ENCODE measurements at regions not wholly inside any gene's neighbourhood (a gene's known extent, or its start where the extent isn't known, plus 50 kb on each side); places are given as distances from the start of the nearest gene placed in this dataset.

DNA sequence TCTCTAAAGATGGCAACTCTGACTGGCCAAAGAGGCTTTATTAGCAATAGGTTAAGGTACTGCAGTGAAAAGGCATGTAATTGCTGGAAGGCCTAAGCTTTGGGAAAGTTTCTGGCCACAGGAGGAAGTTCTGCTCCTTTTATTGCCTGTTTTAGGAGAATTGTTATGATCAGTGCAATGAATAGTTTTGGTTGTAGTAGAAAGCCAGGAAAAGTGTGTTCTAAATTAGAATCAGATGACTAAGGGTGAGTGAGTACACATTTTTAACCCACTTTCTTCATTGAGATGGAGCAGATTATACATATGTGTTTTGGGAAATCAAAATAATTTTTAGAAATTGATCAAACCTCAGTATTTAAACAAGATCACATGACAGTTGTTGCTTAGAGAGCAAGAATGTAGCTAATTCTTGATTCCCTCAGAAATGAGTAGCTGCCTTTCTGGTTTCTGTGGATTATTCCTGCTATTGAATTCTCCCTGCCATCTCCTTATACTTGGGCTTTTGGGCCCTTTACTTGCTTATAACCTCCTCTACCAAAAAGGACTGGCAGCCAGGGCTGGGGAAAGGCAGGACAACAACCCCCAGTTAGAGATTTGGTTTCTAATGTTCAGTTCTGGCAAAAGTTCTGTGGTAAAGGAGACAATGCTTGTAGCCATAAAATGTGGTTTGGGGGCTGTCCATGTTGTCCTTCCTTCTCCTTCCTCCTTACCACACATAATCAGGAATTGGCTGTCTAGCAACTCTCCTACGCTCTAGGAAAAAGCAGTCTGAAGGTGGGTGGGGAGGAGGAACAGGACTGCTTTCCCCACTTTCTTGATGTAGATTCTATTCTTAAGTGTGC, 217.1 kb downstream of the SLC38A4 start:
- Histone ChIP-seq H3K27ac (ENCODE audit: control insufficient read depth, insufficient read depth, low read length) (no peak overlapping the region), H3K9ac (ENCODE audit: control insufficient read depth, extremely low read depth, insufficient read depth, low read length) (no peak overlapping the region), H3K4me3 (ENCODE audit: control insufficient read depth in 2 of 3, extremely low read depth in 1 of 3, insufficient read depth in 2 of 3, low read depth in 1 of 3, low read length in 3 of 3) (no peak overlapping the region), H3K4me2 (ENCODE audit: control insufficient read depth, extremely low read depth, insufficient read depth, low read depth, low read length) (no peak overlapping the region), H3K9me3 (ENCODE audit: control insufficient read depth, low read depth, low read length) (no peaks in the 10 kb centered on the region), H3K79me2 (ENCODE audit: control insufficient read depth, insufficient read depth, low read length) (no peaks in the 10 kb centered on the region), H3K27me3 (ENCODE audit: control insufficient read depth, extremely low read depth, insufficient read depth, low read length) (no peaks in the 10 kb centered on the region), H3K36me3 (ENCODE audit: control insufficient read depth in 2 of 2, extremely low read depth in 1 of 2, insufficient read depth in 2 of 2, low read length in 2 of 2) (peaks cover 0 to 3% of the 10 kb centered on the region in 2 experiments), H3K9me1 (ENCODE audit: control insufficient read depth, extremely low read depth, insufficient read depth, low read length) (no peaks in the 10 kb centered on the region), H2AFZ (ENCODE audit: control insufficient read depth, low read length) (peak overlapping the region; percentile 24), H3K4me1 (ENCODE audit: control insufficient read depth, extremely low read depth, insufficient read depth, low read length) (peaks cover 6% of the 10 kb centered on the region), H4K20me1 (ENCODE audit: control insufficient read depth, extremely low read depth, insufficient read depth, low read length) (no peaks in the 10 kb centered on the region)
- DNase-seq (ENCODE audit: low read depth, low spot score) (no peak), FAIRE-seq (no peak)
- dilution Hi-C loops (cut with MboI; ENCODE audit: extremely low pct_ligation_motif_present, low sequenced_read_pairs), result no loop called here
- no peak for TF ChIP-seq CTCF (optimal IDR thresholded peaks at IDR 0.05 in 1 of 3, IDR thresholded peaks at IDR 0.05 in 1 of 3, conservative IDR thresholded peaks at IDR 0.05 in 1 of 3; ENCODE audit: extremely low read depth in 1 of 3, insufficient read depth in 2 of 3, low read length in 3 of 3)
- no peak for TF ChIP-seq EZH2 (IDR thresholded peaks at IDR 0.05; ENCODE audit: low read length)

DNA sequence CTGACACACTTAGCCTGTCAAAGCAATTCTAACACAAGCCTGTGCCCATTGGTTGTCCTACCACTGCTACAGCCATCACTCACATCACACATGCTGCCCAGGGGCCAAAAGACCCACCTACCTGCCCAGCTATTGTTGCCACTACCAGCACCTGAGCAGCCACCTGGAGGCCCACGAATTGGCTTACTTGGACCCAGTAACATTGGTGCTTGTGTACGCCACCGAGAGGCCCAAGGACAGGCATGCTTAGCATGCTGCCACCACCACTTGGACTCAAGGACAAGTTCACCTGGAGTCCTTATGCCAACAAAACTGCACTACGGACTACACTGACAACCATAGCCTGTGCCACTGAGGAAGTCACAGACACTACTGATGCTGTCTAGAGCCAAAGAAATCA, 221.1 kb downstream of the SLC38A4 start:
- Histone ChIP-seq H3K4me2 (ENCODE audit: control insufficient read depth, extremely low read depth, insufficient read depth, low read depth, low read length) (no peak overlapping the region), H3K79me2 (ENCODE audit: control insufficient read depth, insufficient read depth, low read length) (no peaks in the 10 kb centered on the region), H3K4me1 (ENCODE audit: control insufficient read depth, extremely low read depth, insufficient read depth, low read length) (peaks cover 6% of the 10 kb centered on the region), H3K36me3 (ENCODE audit: control insufficient read depth in 2 of 2, extremely low read depth in 1 of 2, insufficient read depth in 2 of 2, low read length in 2 of 2) (peaks cover 0 to 3% of the 10 kb centered on the region in 2 experiments), H3K27me3 (ENCODE audit: control insufficient read depth, extremely low read depth, insufficient read depth, low read length) (no peaks in the 10 kb centered on the region), H3K9me1 (ENCODE audit: control insufficient read depth, extremely low read depth, insufficient read depth, low read length) (no peaks in the 10 kb centered on the region), H3K9me3 (ENCODE audit: control insufficient read depth, low read depth, low read length) (no peaks in the 10 kb centered on the region), H3K4me3 (ENCODE audit: control insufficient read depth in 2 of 3, extremely low read depth in 1 of 3, insufficient read depth in 2 of 3, low read depth in 1 of 3, low read length in 3 of 3) (no peak overlapping the region), H3K27ac (ENCODE audit: control insufficient read depth, insufficient read depth, low read length) (no peak overlapping the region), H4K20me1 (ENCODE audit: control insufficient read depth, extremely low read depth, insufficient read depth, low read length) (no peaks in the 10 kb centered on the region), H2AFZ (ENCODE audit: control insufficient read depth, low read length) (no peak overlapping the region), H3K9ac (ENCODE audit: control insufficient read depth, extremely low read depth, insufficient read depth, low read length) (no peak overlapping the region)
- no peak for TF ChIP-seq CTCF (optimal IDR thresholded peaks at IDR 0.05 in 1 of 3, IDR thresholded peaks at IDR 0.05 in 1 of 3, conservative IDR thresholded peaks at IDR 0.05 in 1 of 3; ENCODE audit: extremely low read depth in 1 of 3, insufficient read depth in 2 of 3, low read length in 3 of 3)
- dilution Hi-C loops (cut with MboI; ENCODE audit: extremely low pct_ligation_motif_present, low sequenced_read_pairs), result no loop called here
- no peak for FAIRE-seq
- DNase-seq (ENCODE audit: low read depth, low spot score), result no peak

All from keratinocyte (primary cell).